ENCODE measurements at regions not wholly inside any gene's neighbourhood (a gene's known extent, or its start where the extent isn't known, plus 50 kb on each side); places are given as distances from the start of the nearest gene placed in this dataset.

DNA sequence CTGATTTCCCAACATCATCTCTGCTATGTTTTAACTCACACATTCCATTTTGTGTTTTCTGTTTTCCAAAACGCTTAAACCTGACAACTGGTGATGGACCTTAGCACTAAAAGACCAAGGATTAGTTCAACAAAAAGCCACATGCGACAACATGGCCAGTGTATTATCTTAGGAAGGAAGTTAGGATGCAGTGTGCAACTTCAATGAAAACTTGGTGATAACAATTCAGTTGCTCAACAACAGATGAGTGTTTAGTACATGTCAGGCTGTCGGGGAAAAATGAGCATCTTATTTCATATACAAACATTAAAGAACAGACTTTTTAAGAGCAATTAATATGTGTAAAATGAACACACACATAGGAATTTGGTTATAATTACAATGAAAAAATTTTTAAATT is 780.0 kb downstream of the SEMA5A start:
- TF ChIP-seq POLR2A (IDR thresholded peaks at IDR 0.05) (no peak), POLR2AphosphoS5 (IDR thresholded peaks at IDR 0.05) (no peak), EP300 (IDR thresholded peaks at IDR 0.05) (no peak)
- TF ChIP-seq, protein P1, sequence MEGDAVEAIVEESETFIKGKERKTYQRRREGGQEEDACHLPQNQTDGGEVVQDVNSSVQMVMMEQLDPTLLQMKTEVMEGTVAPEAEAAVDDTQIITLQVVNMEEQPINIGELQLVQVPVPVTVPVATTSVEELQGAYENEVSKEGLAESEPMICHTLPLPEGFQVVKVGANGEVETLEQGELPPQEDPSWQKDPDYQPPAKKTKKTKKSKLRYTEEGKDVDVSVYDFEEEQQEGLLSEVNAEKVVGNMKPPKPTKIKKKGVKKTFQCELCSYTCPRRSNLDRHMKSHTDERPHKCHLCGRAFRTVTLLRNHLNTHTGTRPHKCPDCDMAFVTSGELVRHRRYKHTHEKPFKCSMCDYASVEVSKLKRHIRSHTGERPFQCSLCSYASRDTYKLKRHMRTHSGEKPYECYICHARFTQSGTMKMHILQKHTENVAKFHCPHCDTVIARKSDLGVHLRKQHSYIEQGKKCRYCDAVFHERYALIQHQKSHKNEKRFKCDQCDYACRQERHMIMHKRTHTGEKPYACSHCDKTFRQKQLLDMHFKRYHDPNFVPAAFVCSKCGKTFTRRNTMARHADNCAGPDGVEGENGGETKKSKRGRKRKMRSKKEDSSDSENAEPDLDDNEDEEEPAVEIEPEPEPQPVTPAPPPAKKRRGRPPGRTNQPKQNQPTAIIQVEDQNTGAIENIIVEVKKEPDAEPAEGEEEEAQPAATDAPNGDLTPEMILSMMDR (IDR thresholded peaks at IDR 0.05): no peak
- DNase-seq: no peak
- no peaks in the 10 kb centered on the region for H3K4me1 ChIP-seq
- 74 to 75% methylated on average over 3 of the region's 3 CpGs for WGBS, 2 donors
- H3K27ac ChIP-seq: no peak overlapping the region
- no peaks in the 10 kb centered on the region for H3K36me3 ChIP-seq
- H3K27me3 ChIP-seq: no peaks in the 10 kb centered on the region
- intact Hi-C loops (cut with DNase I): no loop called here
- no peaks in the 10 kb centered on the region for H3K9me3 ChIP-seq
- H3K4me3 ChIP-seq: no peak overlapping the region

DNA sequence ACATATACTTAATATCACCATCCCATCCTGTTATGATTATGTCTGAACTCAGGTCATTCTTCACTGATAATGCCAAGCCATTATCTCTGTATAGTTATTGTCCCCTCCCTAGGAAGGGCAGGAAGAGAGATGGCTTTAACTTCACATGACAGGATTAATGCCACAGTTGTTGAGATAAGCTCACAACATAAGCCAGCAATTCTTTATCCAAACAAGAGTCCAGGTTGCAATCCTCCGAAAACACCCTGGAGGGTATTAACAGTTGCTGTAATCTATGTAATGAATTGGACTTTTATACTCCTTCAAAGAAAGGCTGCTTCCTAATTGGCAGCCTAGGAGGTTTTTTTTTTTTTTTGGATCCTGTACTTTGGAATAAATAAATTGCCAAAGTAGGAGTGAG is 779.4 kb downstream of the SEMA5A start:
- Histone ChIP-seq H3K27ac (no peak overlapping the region), H3K27me3 (no peaks in the 10 kb centered on the region), H3K36me3 (no peaks in the 10 kb centered on the region), H3K4me1 (no peaks in the 10 kb centered on the region), H3K9me3 (no peaks in the 10 kb centered on the region), H3K4me3 (no peak overlapping the region)
- TF ChIP-seq, protein P1 (IDR thresholded peaks at IDR 0.05): no peak
- TF ChIP-seq POLR2AphosphoS5 (IDR thresholded peaks at IDR 0.05) (no peak), EP300 (IDR thresholded peaks at IDR 0.05) (no peak), POLR2A (IDR thresholded peaks at IDR 0.05) (no peak)
- intact Hi-C loops (cut with DNase I): no loop called here
- no peak for DNase-seq
- WGBS, 2 donors: 49 to 77% methylated on average over 1 of the region's 1 CpG

DNA sequence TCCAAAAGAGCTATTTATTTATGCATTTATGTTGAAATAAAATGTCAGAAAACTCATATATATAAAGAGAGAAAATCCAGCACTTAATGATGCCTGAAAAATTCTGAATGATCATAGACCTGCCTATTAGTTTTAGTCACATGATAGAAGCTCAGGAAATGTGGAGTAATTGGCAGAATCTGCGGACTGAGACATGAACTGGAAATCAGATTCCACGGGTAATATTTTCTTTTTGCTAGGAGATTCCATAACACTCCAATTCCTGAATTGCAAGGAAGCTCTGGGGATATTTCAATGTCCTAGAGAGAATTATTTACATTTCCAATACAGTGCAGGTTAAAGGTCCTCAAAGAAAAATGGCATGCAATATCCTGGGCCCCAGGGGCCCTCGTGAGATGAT is 778.8 kb downstream of the SEMA5A start:
- H3K36me3 ChIP-seq: no peaks in the 10 kb centered on the region
- intact Hi-C loops (cut with DNase I): no loop called here
- TF ChIP-seq EP300 (IDR thresholded peaks at IDR 0.05) (no peak), POLR2A (IDR thresholded peaks at IDR 0.05) (no peak)
- TF ChIP-seq, protein P1 (IDR thresholded peaks at IDR 0.05): no peak

DNA sequence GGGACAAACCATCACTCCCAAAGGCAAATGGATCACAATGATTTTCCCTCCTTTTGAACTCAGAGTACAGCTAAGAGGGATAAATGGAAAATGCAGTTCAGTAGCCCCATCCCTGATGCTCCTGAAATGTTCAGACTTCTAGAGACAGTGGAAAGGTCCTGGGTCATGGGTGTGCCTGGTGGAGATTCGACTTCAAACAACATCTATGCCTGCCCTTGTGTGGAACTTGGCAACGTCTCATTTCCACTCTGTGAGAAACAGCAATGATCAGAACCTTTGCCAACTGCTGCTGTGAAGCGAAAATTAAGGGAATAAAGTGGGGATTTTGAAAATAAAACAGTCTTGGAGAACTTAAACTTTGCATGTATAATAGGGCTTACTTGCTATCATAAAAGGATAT is 778.1 kb downstream of the SEMA5A start:
- WGBS, 2 donors: 49 to 65% methylated on average over 3 of the region's 3 CpGs
- no peak for DNase-seq
- H3K9me3 ChIP-seq: no peaks in the 10 kb centered on the region
- TF ChIP-seq, protein P1 (IDR thresholded peaks at IDR 0.05): no peak
- TF ChIP-seq POLR2AphosphoS5 (IDR thresholded peaks at IDR 0.05) (no peak), POLR2A (IDR thresholded peaks at IDR 0.05) (no peak), EP300 (IDR thresholded peaks at IDR 0.05) (no peak)
- no peak overlapping the region for H3K4me3 ChIP-seq
- intact Hi-C loops (cut with DNase I): no loop called here
- H3K27me3 ChIP-seq: no peaks in the 10 kb centered on the region
- no peaks in the 10 kb centered on the region for H3K36me3 ChIP-seq
- H3K4me1 ChIP-seq: no peaks in the 10 kb centered on the region
- H3K27ac ChIP-seq: no peak overlapping the region

More for the DNA sequence above, 778.8 kb downstream of the SEMA5A start:
- Histone ChIP-seq H3K9me3 (no peaks in the 10 kb centered on the region), H3K4me3 (no peak overlapping the region), H3K27me3 (no peaks in the 10 kb centered on the region), H3K27ac (no peak overlapping the region), H3K4me1 (no peaks in the 10 kb centered on the region)
- WGBS, 2 donors: 55 to 76% methylated on average over 3 of the region's 3 CpGs
- no peak for DNase-seq

DNA sequence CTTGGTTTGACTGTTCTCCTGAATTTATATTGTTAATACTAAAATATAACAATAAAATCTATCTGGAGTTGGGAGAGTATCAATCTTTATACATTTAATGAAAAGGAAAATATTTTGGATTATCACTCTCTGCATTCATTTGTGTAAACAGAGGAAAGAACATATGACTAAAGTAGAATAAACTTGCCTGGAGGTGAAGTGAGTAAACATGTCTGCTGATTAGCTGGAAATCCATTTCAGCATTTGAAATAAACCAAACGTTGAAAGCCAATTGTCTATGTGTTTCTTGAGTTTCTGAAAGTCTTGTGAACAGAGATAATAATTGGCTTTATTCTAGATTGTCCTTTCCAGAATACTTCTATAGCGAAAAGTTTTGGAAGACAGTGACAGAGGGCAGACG is 776.2 kb downstream of the SEMA5A start:
- no peak for TF ChIP-seq EP300 (IDR thresholded peaks at IDR 0.05)
- TF ChIP-seq, protein P1 (IDR thresholded peaks at IDR 0.05): no peak
- no peak for TF ChIP-seq POLR2AphosphoS5 (IDR thresholded peaks at IDR 0.05)
- no peak for TF ChIP-seq POLR2A (IDR thresholded peaks at IDR 0.05)
- no peaks in the 10 kb centered on the region for H3K4me1 ChIP-seq
- no peak for DNase-seq
- H3K4me3 ChIP-seq: no peak overlapping the region
- H3K27me3 ChIP-seq: no peaks in the 10 kb centered on the region
- H3K36me3 ChIP-seq: no peaks in the 10 kb centered on the region
- H3K9me3 ChIP-seq: no peaks in the 10 kb centered on the region
- intact Hi-C loops (cut with DNase I): no loop called here
- no peak overlapping the region for H3K27ac ChIP-seq
- 74 to 85% methylated on average over 3 of the region's 3 CpGs for WGBS, 2 donors
